ENCODE measurements at regions not wholly inside any gene's neighbourhood (a gene's known extent, or its start where the extent isn't known, plus 50 kb on each side); places are given as distances from the start of the nearest gene placed in this dataset.
"Not testable (repeated sequence)": the region's sequence is repeated elsewhere in the genome, so short reads cannot be mapped to it uniquely, and the experiment has no call there.

DNA sequence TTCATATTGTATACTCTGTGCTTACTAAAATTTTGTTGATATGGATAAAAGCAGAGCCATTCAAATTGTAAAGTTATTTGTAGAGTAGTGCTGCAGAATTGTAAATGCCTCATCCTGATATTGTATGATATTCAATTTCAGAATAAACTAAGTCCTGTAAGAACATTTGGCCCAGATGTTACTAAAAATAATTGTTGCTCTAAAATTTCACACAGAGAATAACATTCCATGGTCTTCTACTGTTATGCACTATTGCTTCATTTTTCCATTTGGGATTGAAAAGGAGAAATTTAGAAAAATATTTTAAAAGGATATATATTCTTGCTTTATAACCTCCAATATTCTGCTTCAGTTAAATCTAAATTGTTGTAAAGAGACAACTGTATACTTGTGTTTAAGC lies 195.6 kb downstream of the LARP7 start:
- in situ Hi-C loops (cut with HindIII; ENCODE audit: low pct_unique_long_range_greater_than_20kb, low sequenced_read_pairs), result no loop called here
- no peak for DNase-seq (ENCODE audit: low read depth)

DNA sequence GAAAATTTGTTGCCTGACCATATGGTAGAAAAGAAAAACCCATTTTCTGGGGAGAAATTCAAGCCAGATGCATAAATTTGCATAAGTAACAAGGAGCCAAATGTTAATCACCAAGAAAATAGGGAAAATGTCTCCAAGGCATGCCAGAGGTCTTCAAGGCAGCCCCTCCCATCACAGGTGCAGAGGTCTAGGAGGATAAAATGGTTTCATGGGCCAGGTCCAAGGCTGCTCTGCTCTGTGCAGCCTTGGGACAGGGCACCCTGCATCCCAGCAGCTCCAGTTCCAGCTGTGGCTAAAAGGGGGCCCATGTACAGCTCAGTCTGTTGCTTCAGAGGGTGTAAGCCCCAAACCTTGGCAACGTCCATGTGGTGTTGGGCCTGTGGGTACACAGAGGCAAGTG lies 200.0 kb downstream of the LARP7 start:
- no peak for DNase-seq (ENCODE audit: low read depth)
- in situ Hi-C loops (cut with HindIII; ENCODE audit: low pct_unique_long_range_greater_than_20kb, low sequenced_read_pairs), result no loop called here

DNA sequence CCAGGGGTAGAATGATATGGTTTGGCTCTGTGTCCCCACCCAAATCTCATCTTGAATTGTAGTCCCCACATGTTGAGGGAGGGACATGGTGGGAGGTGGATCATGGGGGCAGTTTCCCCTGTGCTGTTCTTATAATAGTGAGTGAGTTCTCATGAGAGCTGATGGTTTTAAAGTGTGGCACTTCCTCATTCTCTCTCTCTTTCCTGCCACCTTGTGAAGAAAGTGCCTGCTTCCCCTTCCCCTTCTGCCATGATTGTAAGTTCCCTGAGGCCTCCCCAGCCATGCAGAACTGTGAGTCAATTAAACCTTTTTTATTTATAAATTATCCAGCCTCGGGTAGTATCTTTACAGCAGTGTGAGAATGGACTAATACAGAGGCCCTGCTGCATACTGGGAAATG lies 201.1 kb downstream of the LARP7 start:
- DNase-seq (ENCODE audit: low read depth); in situ Hi-C loops (cut with HindIII; ENCODE audit: low pct_unique_long_range_greater_than_20kb, low sequenced_read_pairs): not testable (repeated sequence)

DNA sequence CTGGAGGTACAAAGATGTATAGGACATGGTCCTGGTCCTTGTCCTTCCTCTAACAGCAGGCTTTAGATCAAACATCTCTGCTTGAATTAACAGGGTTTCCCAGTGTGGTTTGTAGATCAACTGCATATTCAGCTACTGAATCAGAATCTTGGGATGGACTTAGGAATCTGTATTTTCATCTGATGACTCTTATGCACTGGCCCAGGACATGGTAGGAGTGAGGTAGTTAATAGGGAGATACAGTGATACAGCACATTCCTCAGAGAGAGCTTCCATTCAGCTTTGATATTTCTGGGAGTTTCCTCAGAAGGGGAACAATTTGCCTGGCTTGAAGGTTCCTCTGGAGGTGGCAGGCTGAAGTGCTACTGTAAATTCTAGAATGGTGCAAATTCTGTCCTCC lies 203.1 kb downstream of the LARP7 start:
- in situ Hi-C loops (cut with HindIII; ENCODE audit: low pct_unique_long_range_greater_than_20kb, low sequenced_read_pairs), result no loop called here
- peak; percentile 34 for DNase-seq (ENCODE audit: low read depth)

DNA sequence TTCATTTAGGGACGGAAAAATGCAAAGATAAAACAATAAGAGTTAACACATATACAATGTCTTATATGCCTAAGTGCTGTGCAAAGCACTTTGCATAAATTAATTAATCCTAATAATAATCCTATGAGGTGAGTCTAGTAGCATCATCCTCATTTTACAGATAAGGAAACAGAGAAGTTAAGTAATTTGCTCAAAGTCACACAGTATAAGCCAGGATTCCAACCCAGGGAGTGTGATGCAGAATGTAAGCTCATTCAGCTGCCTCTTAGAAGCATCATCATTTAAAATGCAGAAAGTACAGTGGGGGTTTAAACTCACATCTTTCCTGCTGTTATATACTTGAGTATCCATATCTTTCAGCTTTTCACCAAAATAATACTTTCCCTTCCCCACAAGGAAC lies 203.7 kb downstream of the LARP7 start:
- in situ Hi-C loops (cut with HindIII; ENCODE audit: low pct_unique_long_range_greater_than_20kb, low sequenced_read_pairs), result no loop called here
- DNase-seq (ENCODE audit: low read depth), result no peak

DNA sequence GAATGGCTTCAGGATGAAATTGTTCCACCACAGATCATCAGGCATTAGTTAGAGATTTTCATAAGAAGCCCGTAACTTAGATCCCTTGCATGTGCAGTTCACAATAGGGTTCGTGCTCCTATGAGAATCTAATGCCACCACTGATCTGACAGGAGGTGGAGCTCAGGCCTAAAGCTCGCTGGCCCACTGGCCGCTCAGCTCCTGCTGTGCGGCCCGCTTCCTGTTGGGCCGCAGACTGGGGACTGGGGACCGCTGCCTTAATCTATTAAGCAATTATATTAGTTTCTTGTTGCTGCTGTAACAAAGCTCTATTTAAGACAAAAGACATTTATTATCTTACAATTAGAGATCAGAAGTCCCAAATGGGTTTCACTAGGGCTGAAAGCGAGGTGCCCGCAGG lies 205.6 kb downstream of the LARP7 start:
- in situ Hi-C loops (cut with HindIII; ENCODE audit: low pct_unique_long_range_greater_than_20kb, low sequenced_read_pairs), result no loop called here
- no peak for DNase-seq (ENCODE audit: low read depth)

DNA sequence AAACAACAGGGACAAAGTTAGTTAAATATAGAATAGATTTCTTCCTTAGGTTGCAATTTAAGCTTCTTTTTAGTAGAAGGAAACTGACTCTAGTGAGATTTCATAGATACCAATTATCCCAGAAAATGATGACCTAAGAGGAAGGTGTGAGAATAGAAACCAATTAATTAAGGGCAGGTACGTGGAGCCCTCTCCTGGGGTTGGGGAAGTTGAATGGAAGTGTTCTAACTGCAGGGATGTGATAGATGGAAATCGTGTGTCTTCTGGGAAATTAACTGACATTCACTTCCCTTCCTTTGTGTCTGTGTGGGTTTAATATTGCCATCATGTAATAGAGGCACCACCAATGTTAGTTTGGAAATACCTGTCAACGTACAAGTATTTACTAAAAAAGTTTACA lies 204.1 kb upstream of the ANK2 start:
- in situ Hi-C loops (cut with HindIII; ENCODE audit: low pct_unique_long_range_greater_than_20kb, low sequenced_read_pairs), result no loop called here
- no peak for DNase-seq (ENCODE audit: low read depth)

DNA sequence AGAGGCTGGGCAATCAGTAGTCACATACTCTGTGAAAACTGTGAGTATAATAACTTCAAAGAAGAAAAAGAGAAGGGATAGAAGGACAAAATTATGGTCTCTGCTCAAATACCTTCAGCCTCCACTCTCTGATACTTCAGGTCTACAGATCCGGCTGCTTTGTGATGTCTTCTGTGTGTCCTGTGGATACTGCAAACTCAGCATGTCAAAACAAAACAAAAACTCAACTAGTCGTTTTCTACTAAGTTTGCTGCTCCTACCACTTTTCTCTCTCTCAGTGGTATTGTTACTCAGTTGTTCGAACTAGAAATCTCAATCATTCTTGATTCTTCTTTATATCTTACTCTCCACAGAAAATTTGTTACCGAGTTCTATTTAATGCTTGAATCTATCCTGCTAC lies 202.4 kb upstream of the ANK2 start:
- in situ Hi-C loops (cut with HindIII; ENCODE audit: low pct_unique_long_range_greater_than_20kb, low sequenced_read_pairs), result no loop called here
- no peak for DNase-seq (ENCODE audit: low read depth)

DNA sequence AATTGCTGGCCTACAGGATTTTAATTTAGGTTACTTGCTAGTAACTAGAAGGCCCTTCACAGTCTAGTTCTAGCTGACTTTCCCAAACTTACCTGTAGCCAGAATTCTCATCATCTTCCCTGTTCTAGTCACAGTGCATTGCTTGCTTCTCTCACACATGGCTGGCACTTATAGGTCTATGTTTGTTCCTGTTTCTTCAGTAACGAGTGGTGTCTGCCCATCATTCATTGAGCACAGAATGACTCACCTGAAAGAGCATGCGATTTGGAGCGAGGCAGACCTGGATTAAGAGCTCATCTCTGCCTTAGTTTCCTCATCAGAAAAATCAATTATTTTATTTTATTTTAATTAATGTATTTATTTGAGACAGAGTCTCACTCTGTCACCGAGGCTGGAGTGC lies 201.7 kb upstream of the ANK2 start:
- in situ Hi-C loops (cut with HindIII; ENCODE audit: low pct_unique_long_range_greater_than_20kb, low sequenced_read_pairs), result no loop called here
- DNase-seq (ENCODE audit: low read depth), result no peak

DNA sequence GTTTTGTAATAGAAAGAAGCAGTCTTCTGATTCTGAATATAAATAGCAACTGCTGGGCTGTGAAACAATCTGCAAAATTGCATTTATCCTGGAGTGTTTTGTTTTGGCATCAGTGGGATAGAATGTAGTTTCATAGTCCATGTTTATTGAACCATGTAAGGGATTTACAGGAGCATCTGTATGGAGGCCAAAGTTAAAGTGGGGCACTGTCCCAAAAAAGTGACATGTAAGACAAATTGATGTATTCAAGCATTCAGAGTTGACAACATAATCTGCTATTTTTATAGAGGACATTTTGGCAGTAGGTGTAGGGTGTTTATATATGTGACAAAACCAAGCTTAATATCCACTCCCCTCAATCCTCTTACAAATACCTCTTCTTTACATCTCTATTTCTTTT lies 200.5 kb upstream of the ANK2 start:
- in situ Hi-C loops (cut with HindIII; ENCODE audit: low pct_unique_long_range_greater_than_20kb, low sequenced_read_pairs), result no loop called here
- no peak for DNase-seq (ENCODE audit: low read depth)

DNA sequence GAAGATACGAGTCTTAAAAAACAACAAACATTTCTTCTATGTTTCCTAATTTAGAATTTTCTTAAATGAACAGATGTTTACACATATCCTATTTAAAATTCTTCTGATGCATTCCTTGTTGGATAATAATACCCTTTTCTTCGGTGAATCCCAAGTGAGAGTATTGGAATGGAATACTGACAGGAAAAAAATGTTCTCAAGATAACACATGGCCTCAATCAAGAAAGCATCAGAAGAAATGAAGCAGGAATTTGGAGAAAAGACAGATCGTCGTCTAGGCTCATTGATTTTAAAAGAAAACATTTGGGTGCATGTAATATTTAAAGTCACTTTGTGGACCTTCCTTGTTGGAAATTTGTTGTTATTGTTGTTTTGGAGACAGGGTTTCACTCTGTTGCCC lies 196.9 kb upstream of the ANK2 start:
- in situ Hi-C loops (cut with HindIII; ENCODE audit: low pct_unique_long_range_greater_than_20kb, low sequenced_read_pairs), result no loop called here
- DNase-seq (ENCODE audit: low read depth), result no peak

DNA sequence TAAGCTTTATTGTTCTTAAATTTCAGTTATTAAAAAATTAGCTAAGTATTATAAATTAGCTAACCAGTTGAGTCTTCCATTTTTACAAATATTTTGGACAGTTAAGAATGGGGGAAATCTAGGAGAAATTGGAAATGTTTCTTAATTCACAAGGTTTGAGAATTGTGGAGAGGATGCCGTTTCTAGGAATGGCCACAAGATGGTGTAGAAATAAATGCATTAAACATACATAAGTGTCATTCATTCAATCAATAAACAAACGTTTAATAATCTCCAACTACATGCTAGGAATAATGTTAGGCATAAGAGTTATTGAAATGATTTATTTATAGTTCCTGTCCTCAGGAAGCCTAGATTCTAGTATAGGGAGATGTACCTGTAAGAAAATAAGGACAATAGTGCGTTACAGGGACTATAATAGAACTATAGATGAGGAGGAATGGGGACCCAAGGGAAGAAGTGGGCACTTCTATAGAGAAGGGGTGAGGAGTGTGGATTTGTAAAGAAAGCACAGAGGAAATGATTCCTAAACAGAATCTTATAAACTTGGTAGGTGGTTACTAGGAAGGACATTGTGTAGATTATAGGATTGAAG lies 195.7 kb upstream of the ANK2 start:
- DNase-seq (ENCODE audit: low read depth), result no peak
- in situ Hi-C loops (cut with HindIII; ENCODE audit: low pct_unique_long_range_greater_than_20kb, low sequenced_read_pairs), result no loop called here

DNA sequence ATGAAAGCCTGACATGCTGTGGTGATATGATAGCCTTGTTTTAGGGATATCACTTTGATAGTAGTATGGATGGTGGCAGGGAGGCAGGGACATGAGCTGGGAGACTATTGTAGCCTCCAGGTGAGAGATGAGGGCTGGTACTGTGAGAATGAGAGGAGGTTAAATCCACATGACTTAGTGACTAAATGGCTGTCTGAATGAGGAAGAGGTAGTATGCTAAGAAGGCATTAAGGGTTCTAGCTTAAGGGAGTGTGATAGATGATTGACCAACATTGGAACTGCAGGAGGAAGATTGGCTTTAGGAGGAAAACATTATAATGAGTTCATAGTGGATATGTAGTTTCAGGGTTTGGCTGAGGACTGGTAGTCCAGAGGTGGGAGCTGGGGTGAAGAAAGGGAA lies 195.0 kb upstream of the ANK2 start:
- in situ Hi-C loops (cut with HindIII; ENCODE audit: low pct_unique_long_range_greater_than_20kb, low sequenced_read_pairs), result no loop called here
- no peak for DNase-seq (ENCODE audit: low read depth)

DNA sequence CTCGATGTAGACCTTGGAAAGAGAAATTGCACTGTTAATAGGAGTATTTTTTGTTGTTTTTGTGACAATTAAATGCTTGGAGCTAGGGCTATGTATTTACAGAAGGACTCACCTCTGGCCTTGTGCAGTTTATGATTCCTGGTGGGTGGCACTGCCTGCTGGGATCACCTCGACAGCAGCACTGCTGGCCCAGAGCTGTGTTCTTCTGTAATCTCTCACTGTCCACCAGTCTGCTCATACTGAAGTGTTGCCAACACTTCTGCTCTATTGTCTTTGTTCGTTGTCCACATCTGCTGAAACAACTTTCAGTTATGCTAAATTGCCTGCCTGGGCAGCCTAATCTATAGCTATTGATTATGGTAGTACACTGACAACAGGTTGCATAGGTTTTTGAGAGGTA lies 194.4 kb upstream of the ANK2 start:
- in situ Hi-C loops (cut with HindIII; ENCODE audit: low pct_unique_long_range_greater_than_20kb, low sequenced_read_pairs), result no loop called here
- no peak for DNase-seq (ENCODE audit: low read depth)

DNA sequence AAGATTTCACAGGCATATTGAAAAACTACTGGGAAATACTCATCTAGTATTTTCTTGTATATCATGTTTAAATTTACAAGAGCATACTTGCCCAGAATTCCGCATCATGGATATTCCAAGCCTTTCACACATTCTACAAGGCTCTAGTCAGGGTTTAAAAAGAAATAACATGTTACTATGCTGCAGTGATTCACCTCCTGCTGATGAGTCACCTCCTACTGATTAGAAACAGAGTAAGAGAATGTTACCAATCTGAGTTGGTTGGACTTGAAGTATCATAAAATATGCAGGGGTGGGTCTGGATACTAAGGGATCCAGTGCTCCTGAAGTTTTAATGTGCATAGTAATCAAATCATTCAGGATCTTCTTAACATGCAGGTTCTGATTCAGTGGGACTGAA lies 192.0 kb upstream of the ANK2 start:
- peak; percentile 45 for DNase-seq (ENCODE audit: low read depth)
- in situ Hi-C loops (cut with HindIII; ENCODE audit: low pct_unique_long_range_greater_than_20kb, low sequenced_read_pairs), result no loop called here

DNA sequence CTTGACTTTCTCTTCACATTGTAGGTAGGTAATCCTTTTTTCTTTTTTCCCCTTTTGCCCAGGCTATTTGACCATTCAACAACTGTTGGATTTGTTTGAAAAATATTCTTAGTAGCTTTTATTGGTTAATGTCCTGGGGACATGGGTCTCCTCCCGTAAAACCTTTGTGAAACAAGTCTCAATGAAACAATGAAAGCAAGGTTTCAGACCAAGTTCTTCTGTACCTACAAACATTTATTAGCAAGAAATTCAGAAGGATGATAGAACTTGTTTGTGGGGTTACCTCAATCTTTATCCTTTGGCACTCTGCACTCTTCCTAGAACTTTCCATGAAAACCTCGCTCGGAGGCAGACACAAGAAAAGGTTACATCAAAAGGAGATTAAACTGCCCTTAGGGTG lies 190.7 kb upstream of the ANK2 start:
- in situ Hi-C loops (cut with HindIII; ENCODE audit: low pct_unique_long_range_greater_than_20kb, low sequenced_read_pairs), result no loop called here
- DNase-seq (ENCODE audit: low read depth), result no peak

DNA sequence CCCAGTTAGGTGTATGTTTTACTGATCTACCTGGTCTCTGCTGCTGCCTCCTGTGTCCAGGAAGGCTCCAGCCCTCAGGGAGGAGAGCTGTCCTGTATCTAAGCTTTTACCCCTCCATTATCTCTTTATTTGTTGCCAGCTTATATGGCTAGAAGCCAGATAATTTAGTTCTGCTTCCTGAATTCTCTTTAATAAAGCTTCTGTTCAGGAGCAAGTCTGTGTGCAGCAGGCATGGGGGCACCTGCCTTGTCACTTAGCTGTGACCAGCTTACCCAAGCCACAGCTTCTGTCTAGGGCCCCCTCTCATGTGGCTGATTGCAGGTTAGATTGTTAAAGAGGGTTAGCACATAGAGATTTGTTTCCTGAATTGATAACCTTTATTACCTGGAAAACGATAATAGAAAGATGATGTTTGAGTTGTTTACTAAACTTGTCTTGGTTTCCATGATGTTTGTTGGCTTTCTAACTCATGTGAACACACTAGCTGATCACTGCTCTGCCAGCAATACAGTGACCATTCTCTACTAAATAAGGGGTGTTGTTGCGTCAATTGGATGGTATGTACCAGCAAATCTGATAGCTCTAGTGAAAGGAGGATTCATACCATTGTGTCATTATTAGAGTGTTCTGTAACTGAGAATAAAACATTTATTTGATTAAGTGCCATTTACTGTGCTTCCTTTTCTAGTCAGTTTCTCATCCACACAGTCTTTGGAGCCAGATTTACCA lies 189.8 kb upstream of the ANK2 start:
- in situ Hi-C loops (cut with HindIII; ENCODE audit: low pct_unique_long_range_greater_than_20kb, low sequenced_read_pairs), result no loop called here

DNA sequence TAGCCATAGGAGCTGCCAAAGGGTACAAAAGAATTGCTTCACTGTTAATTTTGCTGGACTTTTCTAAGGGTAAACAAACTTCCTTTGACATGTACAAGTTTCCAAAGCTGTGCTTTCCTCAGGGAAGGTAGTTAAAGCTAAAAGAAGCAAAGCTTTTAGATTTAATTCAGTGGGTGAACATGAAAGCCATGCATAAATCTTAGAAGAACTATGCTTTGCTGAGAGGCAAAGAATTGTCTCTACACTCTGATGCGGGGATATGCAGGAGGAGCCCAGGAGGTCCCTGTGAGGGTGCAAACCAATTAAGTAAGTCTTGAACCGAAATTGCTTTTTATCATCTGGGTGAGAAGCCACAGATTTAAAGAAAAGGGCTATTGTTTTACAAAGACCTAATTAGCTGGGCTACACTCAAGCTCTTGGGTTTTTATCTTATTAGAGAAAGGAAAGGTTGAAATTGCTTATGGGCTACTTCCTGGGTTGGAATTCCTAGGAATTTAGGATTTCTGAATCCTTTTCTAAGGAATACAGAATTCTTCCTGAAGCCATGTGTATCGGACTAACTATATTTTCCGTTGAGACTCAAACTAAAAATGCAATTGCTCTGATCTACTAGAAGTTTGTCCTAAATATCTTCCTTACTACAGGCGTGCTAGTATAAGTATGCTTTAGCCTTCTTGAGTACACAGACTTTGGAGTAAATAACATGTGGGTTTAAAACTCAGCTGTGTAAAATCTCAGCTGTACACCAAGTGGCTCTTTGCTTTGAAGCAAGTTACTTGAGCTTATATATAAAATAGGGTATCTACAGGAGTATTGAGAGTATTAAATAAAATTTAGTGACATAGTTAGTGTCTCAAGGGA lies 188.4 kb upstream of the ANK2 start:
- in situ Hi-C loops (cut with HindIII; ENCODE audit: low pct_unique_long_range_greater_than_20kb, low sequenced_read_pairs), result no loop called here
- DNase-seq (ENCODE audit: low read depth), result no peak

More for the DNA sequence above, 189.8 kb upstream of the ANK2 start:
- no peak for DNase-seq (ENCODE audit: low read depth)

Data from Caki2 (cell line).